Activated T-cell treated with anti-CD3 and anti-CD28 coated beads for 1 hour (primary cell): ENCODE measurements at regions not wholly inside any gene's neighbourhood (a gene's known extent, or its start where the extent isn't known, plus 50 kb on each side); places are given as distances from the start of the nearest gene placed in this dataset.

ENCODE experiments used
- DNase-seq: peaks from one replicate; pipeline ENCODE4 v3.0.0-alpha.2; 2020; ENCODE audit warnings: low read depth

DNA sequence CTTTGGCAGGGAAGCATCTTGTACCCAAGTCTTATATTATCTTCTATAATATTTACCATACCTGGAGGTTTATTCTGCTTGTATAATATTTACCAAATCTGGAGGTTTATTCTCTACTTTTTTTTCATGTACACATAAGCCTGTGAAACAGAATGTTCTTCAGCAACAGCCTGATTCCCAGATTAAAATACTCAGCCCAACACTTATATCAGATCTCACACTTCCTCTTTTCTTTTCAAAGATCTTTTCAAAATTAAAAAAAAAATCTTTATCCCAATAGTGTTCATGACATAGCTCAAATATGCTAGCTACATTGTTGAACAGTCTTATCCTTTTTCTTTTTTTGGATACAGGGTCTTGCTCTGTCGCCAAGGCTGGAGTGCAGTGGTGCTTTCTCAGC, 300.7 kb downstream of the LMO7 start:
- no peak for DNase-seq

GRCh38 chr13:75935805-75936204, 299.7 kb downstream of the LMO7 start:
- DNase-seq: no peak

- no peak for DNase-seq
These were observed 298.8 kb downstream of the LMO7 start for GRCh38 chr13:75934889-75935288.

- no peak for DNase-seq
These were observed 296.5 kb downstream of the LMO7 start for GRCh38 chr13:75932636-75933035.

GRCh38 chr13:75931116-75931515, 295.0 kb downstream of the LMO7 start:
- DNase-seq: no peak

GRCh38 chr13:75929076-75929475, 292.9 kb downstream of the LMO7 start:
- no peak for DNase-seq

GRCh38 chr13:75927183-75927669, 291.1 kb downstream of the LMO7 start:
- DNase-seq: no peak

GRCh38 chr13:75920536-75920935, 284.4 kb downstream of the LMO7 start:
- DNase-seq: no peak

- no peak for DNase-seq
These were observed 283.6 kb downstream of the LMO7 start for GRCh38 chr13:75919660-75920199.

DNA sequence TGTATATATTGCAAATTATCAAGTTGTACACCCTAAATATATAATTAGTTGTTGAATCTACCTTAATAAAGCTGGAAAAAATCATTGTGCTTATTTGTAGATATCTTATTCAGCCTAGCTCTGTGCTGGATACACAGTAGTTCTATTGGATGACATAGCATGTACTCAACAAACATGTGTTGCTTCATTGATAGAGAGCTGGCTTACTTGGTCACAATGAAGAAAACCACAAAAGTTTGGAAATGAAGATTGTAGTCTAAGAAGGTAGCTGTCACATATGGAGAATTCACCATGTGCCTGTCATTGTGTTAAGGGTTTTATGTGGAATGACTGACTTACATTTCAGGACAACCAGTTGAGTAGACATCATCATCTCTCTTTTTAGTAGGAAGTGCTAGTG, 278.9 kb downstream of the LMO7 start:
- DNase-seq: no peak

DNA sequence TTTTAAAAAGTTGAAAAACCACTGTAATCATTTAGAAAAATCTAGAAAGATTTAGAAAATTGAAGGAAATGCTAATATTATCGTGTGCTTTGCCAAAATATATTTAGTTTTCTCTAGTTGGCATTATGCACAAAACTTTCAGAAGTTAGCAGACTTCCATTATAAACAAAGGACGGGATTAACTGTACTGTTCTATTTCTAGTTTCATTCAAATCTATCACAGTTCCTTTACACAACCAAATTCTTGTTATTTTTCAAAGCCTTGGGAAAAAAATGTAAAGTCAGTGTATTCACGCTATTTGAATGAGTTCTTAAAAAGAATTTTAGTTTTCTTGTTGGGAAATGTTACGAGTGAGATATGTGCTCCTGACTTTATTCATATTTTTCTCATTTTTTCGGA, 277.8 kb downstream of the LMO7 start:
- no peak for DNase-seq

- no peak for DNase-seq
These were observed 274.5 kb downstream of the LMO7 start for GRCh38 chr13:75910591-75910990.
